Fibroblast of skin of right quadriceps (primary cell): ENCODE measurements at regions not wholly inside any gene's neighbourhood (a gene's known extent, or its start where the extent isn't known, plus 50 kb on each side); places are given as distances from the start of the nearest gene placed in this dataset.
"Not testable (repeated sequence)": the region's sequence is repeated elsewhere in the genome, so short reads cannot be mapped to it uniquely, and the experiment has no call there.

Source experiments
- DNase-seq: peaks from one replicate; pipeline ENCODE4 v3.0.0-alpha.2; 2013

GRCh38 chr6:77063494-77063893 is 399.8 kb downstream of the HTR1B start:
- no peak for DNase-seq

DNA sequence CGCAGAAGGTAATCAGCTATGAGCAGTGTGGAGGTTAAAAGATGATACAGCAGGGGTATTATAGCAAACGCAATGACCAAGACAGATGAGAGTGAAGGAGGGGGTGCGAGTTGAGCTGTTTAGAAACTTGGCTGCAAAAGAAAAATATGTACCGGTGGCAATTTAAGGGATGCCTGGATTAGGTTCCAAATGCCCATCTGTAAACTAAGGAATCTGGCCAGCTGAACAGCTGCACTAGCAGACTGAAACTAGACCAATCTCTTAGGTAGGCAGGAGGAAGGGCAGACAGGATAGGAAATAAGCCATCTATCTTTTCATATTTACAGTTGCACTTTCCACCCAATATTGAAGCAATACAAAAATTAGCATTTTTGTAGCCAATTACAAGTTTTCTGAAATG is 407.6 kb downstream of the HTR1B start:
- DNase-seq = no peak

GRCh38 chr6:77040568-77041195 is 422.6 kb downstream of the HTR1B start:
- DNase-seq = peak; percentile 48

GRCh38 chr6:77038807-77039206 is 424.5 kb downstream of the HTR1B start:
- DNase-seq = peak; percentile 65

DNA sequence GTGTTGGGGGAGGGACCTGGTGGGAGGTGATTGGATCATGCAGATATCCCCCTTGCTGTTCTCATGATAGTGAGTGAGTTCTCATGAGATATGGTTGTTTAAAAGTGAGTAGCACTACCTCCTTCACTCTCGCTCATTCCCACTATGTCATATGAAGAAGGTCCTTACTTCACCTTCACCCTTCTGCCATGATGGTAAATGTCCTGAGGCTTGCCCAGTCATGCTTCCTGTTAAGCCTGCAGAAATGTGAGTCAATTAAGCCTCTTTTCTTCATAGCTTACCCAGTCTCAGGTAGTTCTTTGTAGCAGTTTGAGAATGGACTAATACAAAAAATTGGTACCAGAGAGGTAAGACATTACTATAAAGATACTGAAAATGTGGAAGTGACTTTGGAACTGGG is 425.9 kb downstream of the HTR1B start:
- DNase-seq = no peak

GRCh38 chr6:77036400-77036799 is 426.9 kb downstream of the HTR1B start:
- no peak for DNase-seq

GRCh38 chr6:77034161-77034560 is 429.1 kb downstream of the HTR1B start:
- peak; percentile 95 for DNase-seq

DNA sequence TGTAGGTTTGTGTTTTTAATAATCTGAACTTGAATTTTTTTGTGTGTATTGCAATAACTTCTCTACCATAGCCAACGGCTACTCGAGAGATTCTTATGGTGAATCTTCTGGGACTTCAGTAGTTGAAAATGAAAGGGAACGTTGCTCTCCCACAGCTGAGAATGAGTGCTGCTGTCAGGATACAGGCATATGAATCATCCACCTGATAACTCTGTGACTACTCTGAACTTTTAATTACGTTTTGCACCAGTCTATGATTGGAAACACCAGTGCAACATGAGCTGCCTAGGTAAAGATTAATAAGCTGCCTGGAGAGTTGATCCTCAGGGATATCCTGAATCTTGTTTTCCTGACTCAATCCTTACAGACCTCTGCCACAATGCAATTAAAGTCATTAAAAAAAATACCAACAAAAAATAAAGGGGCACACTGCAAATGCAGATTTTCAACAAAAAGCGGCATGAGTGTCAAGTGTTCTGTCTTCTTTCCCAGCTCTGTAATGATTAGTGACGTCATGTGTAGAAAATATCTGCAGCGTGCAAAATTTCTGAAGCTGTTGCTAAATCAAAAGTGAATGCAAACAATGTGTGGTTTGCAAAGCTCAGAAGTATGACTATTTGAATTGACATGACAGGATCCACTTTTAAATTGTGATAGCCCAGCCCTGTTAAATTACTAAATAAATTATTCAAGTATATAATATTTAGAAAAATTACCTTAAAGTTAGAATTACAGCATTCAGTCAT is 432.2 kb downstream of the HTR1B start:
- peak; percentile 60 for DNase-seq

- DNase-seq = no peak
Measured at GRCh38 chr6:77026341-77026740, 436.9 kb downstream of the HTR1B start.

DNA sequence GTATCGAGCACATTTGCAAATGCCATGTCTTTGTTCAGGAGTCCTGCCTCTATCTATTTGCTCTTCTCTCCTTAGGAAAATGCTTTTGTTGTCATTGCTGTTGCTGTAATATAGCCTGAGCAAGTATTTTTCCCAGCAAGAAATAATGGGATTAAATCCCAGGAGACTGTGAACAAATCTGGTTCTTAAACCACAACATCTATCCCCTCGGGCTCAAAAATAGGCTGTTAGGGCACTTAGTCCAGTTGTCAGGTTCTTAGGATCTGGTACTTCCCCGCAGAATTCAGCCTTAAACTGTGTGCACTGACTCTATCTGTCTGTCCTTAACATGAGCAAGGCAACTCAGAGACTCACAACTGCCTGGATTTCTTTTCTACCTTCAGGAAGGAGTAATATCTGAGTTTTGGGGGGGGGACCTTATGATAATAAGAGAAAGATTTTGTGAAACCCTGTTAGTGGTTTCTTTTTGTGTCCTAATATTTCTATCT is 437.5 kb downstream of the HTR1B start:
- DNase-seq = no peak

DNA sequence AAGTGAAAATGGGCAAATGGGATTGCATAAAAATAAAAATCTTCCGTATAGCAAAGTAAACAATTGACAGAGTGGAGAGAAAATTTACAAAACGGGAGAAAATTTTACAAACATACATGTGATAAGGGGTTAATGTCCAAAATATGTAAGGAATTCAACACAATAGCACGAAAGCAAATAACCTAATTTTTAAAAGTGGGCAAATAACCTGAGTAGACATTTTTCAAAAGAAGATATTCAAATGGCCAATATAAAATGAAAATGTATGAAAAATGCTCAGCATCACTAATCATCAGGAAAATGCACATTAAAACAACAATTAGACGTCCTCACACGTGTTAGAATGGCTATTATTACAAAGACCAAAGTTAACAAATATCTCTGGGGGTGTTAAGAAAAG is 441.5 kb downstream of the HTR1B start:
- no peak for DNase-seq

DNA sequence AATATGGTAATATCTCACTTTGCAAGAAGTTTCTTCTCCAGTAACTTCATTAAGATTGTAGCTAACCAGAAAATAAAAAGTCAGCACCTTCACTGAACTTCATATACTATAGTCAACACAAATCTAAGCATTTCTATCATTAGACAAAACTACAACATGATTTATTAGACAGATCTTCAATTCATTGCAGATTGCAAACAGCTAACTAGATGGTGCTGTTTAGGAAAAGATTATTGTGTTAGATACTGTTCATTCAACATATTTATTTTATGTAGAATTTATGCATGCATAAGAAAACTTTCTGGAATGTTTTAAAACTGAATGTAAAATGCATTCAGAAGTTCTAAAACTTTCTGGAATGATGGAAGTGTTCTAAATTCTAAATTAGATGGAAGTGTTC is 442.1 kb downstream of the HTR1B start:
- DNase-seq = no peak

GRCh38 chr6:77019081-77019480 is 444.2 kb downstream of the HTR1B start:
- no peak for DNase-seq

DNA sequence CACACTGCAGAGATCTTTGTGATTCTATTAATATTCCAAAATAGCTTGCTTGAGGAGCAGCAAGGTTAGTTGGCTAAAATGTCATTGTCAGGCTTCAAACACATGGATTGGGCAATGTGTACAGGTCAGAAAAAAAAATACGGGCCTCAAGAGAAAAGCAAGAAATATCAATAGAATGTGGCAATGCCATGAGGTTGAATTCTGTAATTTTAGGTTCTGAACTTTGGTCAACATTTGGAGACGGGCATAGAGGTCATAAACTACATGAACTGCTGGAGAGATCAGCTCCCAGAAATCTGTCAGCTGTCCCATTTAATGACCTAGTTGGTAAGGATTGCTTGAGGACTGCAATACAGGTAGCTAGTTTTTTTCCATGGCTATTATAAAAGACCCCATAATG is 445.8 kb downstream of the HTR1B start:
- DNase-seq = no peak

DNA sequence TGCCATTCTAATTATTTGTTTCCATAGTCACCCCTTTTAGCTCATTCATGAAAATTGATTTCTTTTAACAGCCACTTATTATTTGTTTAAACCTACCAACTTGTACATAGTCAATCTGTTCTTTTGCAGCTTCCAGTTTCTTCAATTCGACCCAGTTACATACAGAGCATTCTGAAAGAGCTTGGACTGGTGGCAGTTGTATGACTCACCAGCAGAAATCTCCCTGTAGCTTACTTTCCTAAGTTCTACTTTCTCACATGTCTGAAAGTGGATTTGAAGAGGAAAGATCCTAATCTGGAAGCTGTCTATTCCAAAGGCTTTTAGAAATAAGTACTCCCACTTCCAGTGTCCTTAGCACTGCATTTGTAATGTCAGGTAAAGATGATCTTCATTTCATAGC is 447.9 kb downstream of the HTR1B start:
- peak; percentile 28 for DNase-seq

DNA sequence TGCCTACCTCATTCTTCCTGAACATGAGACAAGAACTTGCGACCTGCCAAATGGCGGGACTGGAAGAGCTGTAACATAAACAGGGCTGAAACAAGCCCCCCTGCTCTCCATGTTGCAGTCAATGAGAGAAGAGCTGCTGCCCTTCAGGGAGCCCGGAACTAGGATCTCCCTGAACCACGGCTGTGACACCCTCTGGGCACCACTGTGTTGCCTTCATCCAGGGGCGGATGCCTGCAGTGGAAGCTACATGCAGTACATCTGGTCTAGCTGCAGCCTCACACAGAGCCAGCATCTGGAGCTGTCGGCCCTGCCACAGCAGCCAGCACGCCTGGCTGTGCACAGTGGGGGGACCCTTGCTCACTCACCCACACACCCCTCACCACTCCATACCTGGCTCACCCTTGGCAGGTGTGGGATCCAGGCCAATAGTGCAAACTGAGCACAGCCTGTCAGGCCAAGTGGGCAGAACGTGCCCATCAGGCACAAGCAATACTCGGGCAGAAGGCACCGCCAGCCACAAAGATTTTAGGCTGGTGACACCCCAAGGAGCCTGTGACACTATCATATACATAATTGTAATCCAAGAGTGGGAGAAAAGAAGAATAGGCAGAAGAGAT is 451.3 kb downstream of the HTR1B start:
- no peak for DNase-seq

DNA sequence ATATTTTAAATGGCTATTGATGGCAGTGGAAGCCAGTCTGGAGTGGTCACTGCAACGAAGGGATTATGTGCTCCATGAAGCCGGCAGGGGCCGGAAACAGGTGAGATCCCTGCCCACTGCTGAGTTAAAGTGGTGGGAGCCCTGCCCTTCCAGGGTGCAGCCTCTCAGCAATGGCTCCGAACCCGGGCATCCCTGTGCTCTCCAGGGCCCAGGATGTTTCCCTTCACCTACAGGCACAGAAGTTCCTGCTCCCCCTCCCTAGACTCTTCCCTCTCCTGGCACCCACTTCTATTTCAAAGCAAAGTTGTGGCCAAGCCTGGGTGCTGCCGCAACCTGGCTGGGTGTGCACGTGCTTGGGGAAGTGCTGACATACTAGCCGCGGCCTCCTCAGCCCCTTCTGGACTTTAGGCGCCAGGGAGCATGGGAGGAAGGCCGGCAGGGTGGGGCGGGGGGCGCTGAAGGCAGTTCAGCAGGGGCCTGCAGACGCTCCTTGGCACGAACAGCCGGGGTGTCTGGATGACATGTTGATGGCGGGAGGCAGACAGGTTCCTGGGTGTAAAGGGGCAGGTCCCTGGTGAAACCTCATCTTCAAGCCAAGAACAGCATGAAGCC is 452.3 kb downstream of the HTR1B start:
- no peak for DNase-seq

GRCh38 chr6:76992553-76992952 is 470.7 kb downstream of the HTR1B start:
- no peak for DNase-seq

GRCh38 chr6:76984572-76984971 is 478.7 kb downstream of the HTR1B start:
- DNase-seq = no peak

DNA sequence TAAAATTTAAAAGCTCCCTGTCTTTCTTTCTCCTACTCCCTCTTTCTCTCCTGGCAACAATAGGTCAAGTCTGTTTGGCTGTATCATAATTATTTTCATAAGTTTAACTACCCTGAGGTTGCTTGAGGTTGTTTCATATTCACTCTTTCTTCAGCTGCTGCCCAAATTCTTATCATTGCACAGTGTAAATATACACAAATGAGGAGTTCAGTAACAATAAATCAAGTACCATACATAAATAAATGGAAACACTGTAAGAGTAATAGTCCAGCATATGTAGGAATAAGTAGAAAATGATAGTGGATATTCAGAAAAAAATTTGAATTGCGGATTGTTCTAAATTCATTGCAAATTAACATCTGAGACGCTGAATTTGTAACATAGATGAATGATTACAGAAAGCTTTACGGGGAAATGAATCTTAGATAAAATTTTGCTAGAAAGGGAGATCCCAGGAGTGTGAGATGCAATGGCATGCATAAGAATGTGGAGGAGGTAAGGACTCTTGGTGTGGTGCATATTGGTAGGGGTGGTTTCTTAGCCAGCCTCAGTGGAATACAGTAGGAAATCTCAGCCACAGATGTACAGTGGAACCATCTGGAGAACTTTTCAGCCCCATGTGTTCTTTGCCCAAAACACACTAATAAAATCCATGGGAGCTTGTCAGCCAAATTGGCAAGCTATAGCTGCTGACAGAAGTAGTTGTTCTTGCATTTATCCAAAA is 480.7 kb downstream of the HTR1B start:
- DNase-seq = no peak

GRCh38 chr6:76972474-76972873 is 490.8 kb downstream of the HTR1B start:
- DNase-seq = no peak

DNA sequence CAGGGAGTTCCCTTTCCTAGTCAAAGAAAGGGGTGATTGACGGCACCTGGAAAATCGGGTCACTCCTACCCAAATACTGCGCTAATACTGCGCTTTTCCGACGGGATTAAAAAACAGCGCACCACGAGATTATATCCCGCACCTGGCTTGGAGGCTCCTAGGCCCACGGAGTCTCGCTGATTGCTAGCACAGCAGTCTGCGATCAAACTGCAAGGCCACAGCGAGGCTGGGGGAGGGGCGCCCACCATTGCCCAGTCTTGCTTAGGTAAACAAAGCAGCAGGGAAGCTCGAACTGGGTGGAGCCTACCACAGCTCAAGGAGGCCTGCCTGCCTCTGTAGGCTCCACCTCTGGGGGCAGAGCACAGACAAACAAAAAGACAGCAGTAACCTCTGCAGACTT is 504.1 kb downstream of the HTR1B start:
- DNase-seq = not testable (repeated sequence)
